HepG2 (cell line): ENCODE measurements at regions not wholly inside any gene's neighbourhood (a gene's known extent, or its start where the extent isn't known, plus 50 kb on each side); places are given as distances from the start of the nearest gene placed in this dataset.

Experiments
- ATF1 ChIP-seq: IDR thresholded peaks from 2 replicates; pipeline ENCODE4 v1.6.1; 2016; ENCODE audit warnings: mild to moderate bottlenecking, control low read depth
- ATF7 ChIP-seq, 2 experiments: fragments of 450-650 bp in 1 of 2; sonication (generic) in 1 of 2; formaldehyde crosslinking in 1 of 2; IDR thresholded peaks; 2 replicates each; pipeline versions ENCODE4 v1.4.0 to v1.6.1; 2016 to 2020; ENCODE audit warnings: antibody characterized with exemption in 1 of 2, mild to moderate bottlenecking in 1 of 2, missing genetic modification reagents in 1 of 2
- ELF4 ChIP-seq: sonication (generic); formaldehyde crosslinking; IDR thresholded peaks from 2 replicates; pipeline ENCODE4 v1.5.0; 2020; ENCODE audit warnings: missing genetic modification reagents, mild to moderate bottlenecking, moderate library complexity, borderline replicate concordance
- FOXK1 ChIP-seq: sonication (generic); formaldehyde crosslinking; IDR thresholded peaks from 2 replicates; pipeline ENCODE4 v1.4.0; 2020; ENCODE audit warnings: low read depth, missing genetic modification reagents, borderline replicate concordance
- GATAD1 ChIP-seq: IDR thresholded peaks from 2 replicates; pipeline ENCODE4 v1.6.1; 2016; ENCODE audit warnings: missing genetic modification reagents, missing compliant biosample characterization
- GATAD2A ChIP-seq: IDR thresholded peaks from 2 replicates; pipeline ENCODE4 v1.6.1; 2016
- GPN1 ChIP-seq: sonication (generic); formaldehyde crosslinking; IDR thresholded peaks from 2 replicates; pipeline ENCODE4 v1.5.1; 2020; ENCODE audit warnings: missing genetic modification reagents, borderline replicate concordance
- GTF3A ChIP-seq: sonication (generic); formaldehyde crosslinking; conservative IDR thresholded peaks from 2 replicates; pipeline ENCODE4 v1.4.0; 2020; ENCODE audit warnings: mild to moderate bottlenecking, missing genetic modification reagents
- HINFP ChIP-seq: sonication (generic); formaldehyde crosslinking; IDR thresholded peaks from 2 replicates; pipeline ENCODE4 v1.4.0; 2020; ENCODE audit warnings: low read depth, mild to moderate bottlenecking, missing genetic modification reagents
- HNRNPLL ChIP-seq: fragments of 200-400 bp; formaldehyde crosslinking; IDR thresholded peaks from 2 replicates; pipeline ENCODE4 v1.6.1; 2017; ENCODE audit warnings: mild to moderate bottlenecking, low read depth, low read length; ENCODE audit not compliant: poor library complexity, severe bottlenecking
- JUN ChIP-seq: sonication (generic); formaldehyde crosslinking; IDR thresholded peaks from 2 replicates; pipeline ENCODE4 v1.4.0; 2020; ENCODE audit warnings: mild to moderate bottlenecking, missing genetic modification reagents
- LCORL ChIP-seq, 2 experiments: fragments of 450-650 bp in 1 of 2; sonication (generic) in 1 of 2; formaldehyde crosslinking in 1 of 2; IDR thresholded peaks; 2 replicates each; pipeline versions ENCODE4 v1.5.0 to v1.6.1; 2017 to 2020; ENCODE audit warnings: antibody characterized with exemption in 1 of 2, missing genetic modification reagents in 1 of 2
- NFE2 ChIP-seq: sonication (generic); formaldehyde crosslinking; IDR thresholded peaks from 2 replicates; pipeline ENCODE4 v1.4.0; 2020; ENCODE audit warnings: missing genetic modification reagents
- NFKB2 ChIP-seq: sonication (generic); formaldehyde crosslinking; IDR thresholded peaks from 2 replicates; pipeline ENCODE4 v1.4.0; 2020; ENCODE audit warnings: missing genetic modification reagents, borderline replicate concordance
- RBAK ChIP-seq: sonication (generic); formaldehyde crosslinking; IDR thresholded peaks from 2 replicates; pipeline ENCODE4 v1.5.1; 2020; ENCODE audit warnings: mild to moderate bottlenecking, missing genetic modification reagents
- RBFOX2 ChIP-seq: fragments of 200-400 bp; formaldehyde crosslinking; IDR thresholded peaks from 2 replicates; pipeline ENCODE4 v1.6.1; 2017; ENCODE audit warnings: low read depth, mild to moderate bottlenecking, low read length
- SNRNP70 ChIP-seq: fragments of 200-400 bp; formaldehyde crosslinking; IDR thresholded peaks from 2 replicates; pipeline ENCODE4 v1.6.1; 2017; ENCODE audit warnings: mild to moderate bottlenecking, low read depth, low read length, moderate library complexity
- SUZ12 ChIP-seq: fragments of 150-350 bp; IDR thresholded peaks from 2 replicates; pipeline ENCODE4 v1.6.1; 2014; ENCODE audit warnings: low read depth, low read length
- TBP ChIP-seq: sonication (generic); formaldehyde crosslinking; IDR thresholded peaks from 2 replicates; pipeline ENCODE4 v1.5.0; 2020; ENCODE audit warnings: missing genetic modification reagents
- U2AF2 ChIP-seq: fragments of 200-400 bp; formaldehyde crosslinking; IDR thresholded peaks from 2 replicates; pipeline ENCODE4 v1.6.1; 2017; ENCODE audit warnings: low read depth, mild to moderate bottlenecking, low read length
- XRCC5 ChIP-seq: fragments of 200-400 bp; formaldehyde crosslinking; optimal IDR thresholded peaks from 2 replicates; pipeline ENCODE3; 2017; ENCODE audit warnings: mild to moderate bottlenecking, low read length
- ZBTB3 ChIP-seq: sonication (generic); formaldehyde crosslinking; IDR thresholded peaks from 2 replicates; pipeline ENCODE4 v1.4.0; 2020; ENCODE audit warnings: low read depth, mild to moderate bottlenecking, moderate library complexity, missing genetic modification reagents, borderline replicate concordance
- ZNF224 ChIP-seq: sonication (generic); formaldehyde crosslinking; IDR thresholded peaks from 2 replicates; pipeline ENCODE4 v1.5.0; 2020; ENCODE audit warnings: mild to moderate bottlenecking, missing genetic modification reagents
- ZNF589 ChIP-seq: sonication (generic); formaldehyde crosslinking; conservative IDR thresholded peaks from 2 replicates; pipeline ENCODE4 v1.8.0; 2022; ENCODE audit warnings: mild to moderate bottlenecking, moderate library complexity, missing genetic modification reagents
- ZNF670 ChIP-seq: sonication (generic); formaldehyde crosslinking; IDR thresholded peaks from 2 replicates; pipeline ENCODE4 v1.8.0; 2022; ENCODE audit warnings: mild to moderate bottlenecking, missing genetic modification reagents, borderline replicate concordance
- ZNF691 ChIP-seq: sonication (generic); formaldehyde crosslinking; IDR thresholded peaks from 2 replicates; pipeline ENCODE4 v1.4.0; 2020; ENCODE audit warnings: missing genetic modification reagents, low read depth, mild to moderate bottlenecking, borderline replicate concordance
- ZNF747 ChIP-seq: sonication (generic); formaldehyde crosslinking; IDR thresholded peaks from 2 replicates; pipeline ENCODE4 v1.8.1; 2023; ENCODE audit warnings: missing genetic modification reagents, mild to moderate bottlenecking, borderline replicate concordance
- TF ChIP-seq, protein P1 (sequence below): sonication (generic); formaldehyde crosslinking; IDR thresholded peaks from 2 replicates; pipeline ENCODE4 v1.5.0; 2020; ENCODE audit warnings: mild to moderate bottlenecking, missing genetic modification reagents

DNA sequence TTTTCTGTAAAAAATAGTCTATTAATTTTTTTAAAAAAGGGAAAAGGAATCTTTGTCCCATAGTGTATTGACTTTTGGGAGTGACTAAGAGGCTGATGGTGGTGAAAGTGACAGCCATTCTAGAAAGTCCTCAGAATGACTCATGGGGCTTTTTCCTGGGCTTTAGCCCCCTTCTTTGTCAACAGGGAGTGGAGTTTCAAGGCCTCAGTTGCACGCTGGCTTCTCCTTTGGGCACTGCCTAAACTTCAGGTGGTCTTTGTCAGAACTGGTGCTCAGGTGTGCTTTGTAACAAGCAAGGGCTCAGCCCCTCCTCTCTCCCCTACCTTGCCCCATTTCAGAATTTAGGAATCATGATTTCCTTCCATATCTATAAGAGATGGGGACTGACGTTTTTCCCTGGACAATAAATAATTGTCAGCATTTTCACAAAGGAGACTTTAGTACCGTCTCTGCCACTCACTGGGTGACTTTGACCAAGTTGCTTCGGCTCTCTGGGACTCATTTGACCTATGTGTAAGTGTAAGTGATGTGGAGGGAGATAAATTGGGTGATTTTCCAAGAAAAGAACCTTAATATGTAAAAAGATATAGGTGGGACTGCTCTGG is 61.2 kb upstream of the IGFBP2 start (continued):
- TF ChIP-seq NFKB2 (CRISPR knock-in tag) (no peak), FOXK1 (CRISPR knock-in tag) (no peak; the same call in 1 of the 2 replicates), ZNF691 (no peak), LCORL (IDR thresholded peaks at IDR 0.05) (no peak), LCORL (CRISPR knock-in tag; IDR thresholded peaks at IDR 0.05) (peak; percentile 11; the same call in 1 of the 2 replicates), RBFOX2 (no peak; the same call in 1 of the 2 replicates), HNRNPLL (no peak), NFE2 (CRISPR knock-in tag) (no peak), TBP (CRISPR knock-in tag) (no peak), GTF3A (CRISPR knock-in tag) (no peak), GPN1 (CRISPR knock-in tag) (no peak), JUN (CRISPR knock-in tag) (peak; percentile 59; the same call in 1 of the 2 replicates), ZBTB3 (CRISPR knock-in tag) (no peak), ATF1 (CRISPR knock-in tag) (no peak), GATAD1 (CRISPR knock-in tag) (no peak), GATAD2A (CRISPR knock-in tag) (peak; percentile 67), SUZ12 (no peak), HINFP (CRISPR knock-in tag) (no peak), ZNF224 (no peak), RBAK (CRISPR knock-in tag) (peak; percentile 70; the same call in 1 of the 2 replicates), ATF7 (IDR thresholded peaks at IDR 0.05) (no peak), ATF7 (CRISPR knock-in tag; IDR thresholded peaks at IDR 0.05) (no peak), SNRNP70 (no peak), XRCC5 (peak; percentile 66), ELF4 (no peak), ZNF670 (CRISPR knock-in tag) (no peak), U2AF2 (no peak), ZNF747 (CRISPR knock-in tag) (no peak; the same call in 1 of the 2 replicates), ZNF589 (CRISPR knock-in tag) (no peak)
- TF ChIP-seq, protein P1, sequence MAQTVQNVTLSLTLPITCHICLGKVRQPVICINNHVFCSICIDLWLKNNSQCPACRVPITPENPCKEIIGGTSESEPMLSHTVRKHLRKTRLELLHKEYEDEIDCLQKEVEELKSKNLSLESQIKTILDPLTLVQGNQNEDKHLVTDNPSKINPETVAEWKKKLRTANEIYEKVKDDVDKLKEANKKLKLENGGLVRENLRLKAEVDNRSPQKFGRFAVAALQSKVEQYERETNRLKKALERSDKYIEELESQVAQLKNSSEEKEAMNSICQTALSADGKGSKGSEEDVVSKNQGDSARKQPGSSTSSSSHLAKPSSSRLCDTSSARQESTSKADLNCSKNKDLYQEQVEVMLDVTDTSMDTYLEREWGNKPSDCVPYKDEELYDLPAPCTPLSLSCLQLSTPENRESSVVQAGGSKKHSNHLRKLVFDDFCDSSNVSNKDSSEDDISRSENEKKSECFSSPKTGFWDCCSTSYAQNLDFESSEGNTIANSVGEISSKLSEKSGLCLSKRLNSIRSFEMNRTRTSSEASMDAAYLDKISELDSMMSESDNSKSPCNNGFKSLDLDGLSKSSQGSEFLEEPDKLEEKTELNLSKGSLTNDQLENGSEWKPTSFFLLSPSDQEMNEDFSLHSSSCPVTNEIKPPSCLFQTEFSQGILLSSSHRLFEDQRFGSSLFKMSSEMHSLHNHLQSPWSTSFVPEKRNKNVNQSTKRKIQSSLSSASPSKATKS (CRISPR knock-in tag): no peak
